GM12872 (cell line): ENCODE measurements at regions not wholly inside any gene's neighbourhood (a gene's known extent, or its start where the extent isn't known, plus 50 kb on each side); places are given as distances from the start of the nearest gene placed in this dataset.

Source experiments
- CTCF ChIP-seq: IDR thresholded peaks from 3 replicates; pipeline ENCODE4 v1.5.1; 2011; ENCODE audit warnings: low read depth, mild to moderate bottlenecking, low read length, moderate library complexity; ENCODE audit not compliant: insufficient read depth

GRCh38 chr11:19430754-19431398 is 190.1 kb upstream of the E2F8 start:
- no peak for TF ChIP-seq CTCF

- TF ChIP-seq CTCF: no peak
These were observed 189.6 kb upstream of the E2F8 start for GRCh38 chr11:19430346-19430745.

- no peak for TF ChIP-seq CTCF
These were observed 188.5 kb upstream of the E2F8 start for GRCh38 chr11:19429108-19429760.

GRCh38 chr11:19428206-19429002 is 187.7 kb upstream of the E2F8 start:
- no peak for TF ChIP-seq CTCF

GRCh38 chr11:19426756-19427403 is 186.1 kb upstream of the E2F8 start:
- TF ChIP-seq CTCF: no peak

- TF ChIP-seq CTCF: no peak
These were observed 185.4 kb upstream of the E2F8 start for GRCh38 chr11:19426011-19426755.
